Vagina (tissue), 2 donors: ENCODE measurements at regions not wholly inside any gene's neighbourhood (a gene's known extent, or its start where the extent isn't known, plus 50 kb on each side); places are given as distances from the start of the nearest gene placed in this dataset.

ENCODE experiments used
- DNase-seq, 2 donors: peaks; one replicate each; pipeline ENCODE4 v3.0.0-alpha.2; 2017; ENCODE audit errors: extremely low spot score in 2 of 2
- H3K27ac ChIP-seq: fragments of 200-600 bp; sonication (generic); one replicate; pipeline ENCODE4 v1.5.1; 2019
- H3K27me3 ChIP-seq: fragments of 200-600 bp; sonication (generic); one replicate; pipeline ENCODE4 v1.5.1; 2019
- H3K36me3 ChIP-seq, 2 donors: fragments of 200-600 bp; sonication (generic); one replicate each; pipeline ENCODE4 v1.5.1; 2017 to 2019
- H3K4me1 ChIP-seq: fragments of 200-600 bp; sonication (generic); one replicate; pipeline ENCODE4 v1.5.1; 2019
- H3K4me3 ChIP-seq, 2 donors: fragments of 200-600 bp; sonication (generic); 1 replicate in 1 of 2; 2 replicates in 1 of 2; pipeline ENCODE4 v1.5.1; 2016 to 2019
- H3K9me3 ChIP-seq: fragments of 200-600 bp; sonication (generic); one replicate; pipeline ENCODE4 v1.5.1; 2019
- POLR2A ChIP-seq, 2 donors: fragments of 450-650 bp; IDR thresholded peaks; one replicate each; pipeline ENCODE4 v1.6.1; 2017; ENCODE audit warnings: antibody characterized with exemption in 2 of 2, mild to moderate bottlenecking in 2 of 2, moderate library complexity in 2 of 2
- POLR2AphosphoS5 ChIP-seq, 2 donors: sonication (generic); formaldehyde crosslinking; IDR thresholded peaks; one replicate each; pipeline ENCODE4 v1.9.0; 2017; ENCODE audit warnings: antibody characterized with exemption in 2 of 2, mild to moderate bottlenecking in 2 of 2, low read depth in 1 of 2; ENCODE audit not compliant: insufficient read depth in 1 of 2
- intact Hi-C: fragments of 100-400 bp; cut with DNase I; formaldehyde crosslinking; loops from one replicate; pipeline ENCODE4 v1.15.1; 2023
- TF ChIP-seq, protein P1 (sequence below), 3 experiments: fragments of 450-650 bp in 2 of 3; fragments of 200-600 bp in 1 of 3; sonication (generic) in 1 of 3; IDR thresholded peaks; one replicate each; pipeline ENCODE4 v1.5.1; 2017 to 2019; ENCODE audit warnings: antibody characterized with exemption in 3 of 3, mild to moderate bottlenecking in 2 of 3, moderate library complexity in 2 of 3

DNA sequence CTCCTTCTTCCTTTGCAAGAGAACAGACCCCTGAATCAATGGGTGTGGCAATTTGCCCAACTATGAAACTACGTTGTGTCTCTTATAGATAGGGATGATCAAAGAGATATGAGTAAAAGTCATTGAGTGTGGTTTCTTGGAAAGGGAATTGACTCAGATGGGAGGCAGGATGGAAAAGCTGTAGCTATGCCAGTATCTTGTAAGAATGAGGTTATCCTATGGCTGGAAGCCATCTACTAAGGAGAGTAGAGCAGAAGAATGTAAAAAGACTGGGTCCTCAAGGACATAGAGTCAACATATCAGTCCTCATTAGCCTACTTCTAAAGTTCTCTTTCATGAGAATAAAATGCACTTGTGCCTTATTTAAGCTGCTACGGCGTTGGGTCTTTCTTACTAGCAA lies 78.9 kb upstream of the POU2AF2 start:
- H3K27me3 ChIP-seq, result no peaks in the 10 kb centered on the region
- no peaks in the 10 kb centered on the region for H3K9me3 ChIP-seq
- intact Hi-C loops, result no loop called here
- no peak for DNase-seq
- no peak overlapping the region for H3K27ac ChIP-seq
- H3K4me3 ChIP-seq, result no peak overlapping the region
- TF ChIP-seq, protein P1, sequence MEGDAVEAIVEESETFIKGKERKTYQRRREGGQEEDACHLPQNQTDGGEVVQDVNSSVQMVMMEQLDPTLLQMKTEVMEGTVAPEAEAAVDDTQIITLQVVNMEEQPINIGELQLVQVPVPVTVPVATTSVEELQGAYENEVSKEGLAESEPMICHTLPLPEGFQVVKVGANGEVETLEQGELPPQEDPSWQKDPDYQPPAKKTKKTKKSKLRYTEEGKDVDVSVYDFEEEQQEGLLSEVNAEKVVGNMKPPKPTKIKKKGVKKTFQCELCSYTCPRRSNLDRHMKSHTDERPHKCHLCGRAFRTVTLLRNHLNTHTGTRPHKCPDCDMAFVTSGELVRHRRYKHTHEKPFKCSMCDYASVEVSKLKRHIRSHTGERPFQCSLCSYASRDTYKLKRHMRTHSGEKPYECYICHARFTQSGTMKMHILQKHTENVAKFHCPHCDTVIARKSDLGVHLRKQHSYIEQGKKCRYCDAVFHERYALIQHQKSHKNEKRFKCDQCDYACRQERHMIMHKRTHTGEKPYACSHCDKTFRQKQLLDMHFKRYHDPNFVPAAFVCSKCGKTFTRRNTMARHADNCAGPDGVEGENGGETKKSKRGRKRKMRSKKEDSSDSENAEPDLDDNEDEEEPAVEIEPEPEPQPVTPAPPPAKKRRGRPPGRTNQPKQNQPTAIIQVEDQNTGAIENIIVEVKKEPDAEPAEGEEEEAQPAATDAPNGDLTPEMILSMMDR (IDR thresholded peaks at IDR 0.05), result no peak
- no peak for TF ChIP-seq POLR2A (IDR thresholded peaks at IDR 0.05)
- TF ChIP-seq POLR2AphosphoS5 (IDR thresholded peaks at IDR 0.05; ENCODE audit: insufficient read depth in 1 of 2, low read depth in 1 of 2), result no peak
- no peaks in the 10 kb centered on the region for H3K4me1 ChIP-seq
- no peaks in the 10 kb centered on the region for H3K36me3 ChIP-seq

DNA sequence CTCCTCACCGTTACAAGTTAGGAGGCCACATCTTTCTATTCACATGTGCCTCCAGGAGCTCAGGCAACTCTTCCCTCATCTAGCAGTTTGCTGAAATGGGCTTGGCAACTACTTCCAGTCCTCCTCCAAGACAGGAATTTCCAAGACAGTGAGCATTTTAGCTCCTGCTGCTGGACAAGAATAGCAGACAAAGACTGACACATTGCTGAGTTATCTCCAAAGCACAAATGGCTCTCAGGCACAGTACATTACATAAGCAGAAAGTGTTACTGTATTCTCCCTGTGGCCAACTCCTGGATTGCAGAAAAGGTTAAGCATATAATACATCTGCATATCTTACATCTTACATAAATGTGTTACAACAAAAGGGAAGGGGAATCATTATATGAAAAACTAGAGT lies 83.2 kb upstream of the POU2AF2 start:
- H3K9me3 ChIP-seq, result no peaks in the 10 kb centered on the region
- intact Hi-C loops, result no loop called here
- H3K4me1 ChIP-seq, result no peaks in the 10 kb centered on the region
- no peak for DNase-seq
- no peak overlapping the region for H3K27ac ChIP-seq
- TF ChIP-seq, protein P1 (IDR thresholded peaks at IDR 0.05), result no peak
- TF ChIP-seq POLR2A (IDR thresholded peaks at IDR 0.05) (no peak), POLR2AphosphoS5 (IDR thresholded peaks at IDR 0.05; ENCODE audit: insufficient read depth in 1 of 2, low read depth in 1 of 2) (no peak)
- H3K36me3 ChIP-seq, result no peaks in the 10 kb centered on the region
- H3K4me3 ChIP-seq, result no peak overlapping the region
- H3K27me3 ChIP-seq, result no peaks in the 10 kb centered on the region

DNA sequence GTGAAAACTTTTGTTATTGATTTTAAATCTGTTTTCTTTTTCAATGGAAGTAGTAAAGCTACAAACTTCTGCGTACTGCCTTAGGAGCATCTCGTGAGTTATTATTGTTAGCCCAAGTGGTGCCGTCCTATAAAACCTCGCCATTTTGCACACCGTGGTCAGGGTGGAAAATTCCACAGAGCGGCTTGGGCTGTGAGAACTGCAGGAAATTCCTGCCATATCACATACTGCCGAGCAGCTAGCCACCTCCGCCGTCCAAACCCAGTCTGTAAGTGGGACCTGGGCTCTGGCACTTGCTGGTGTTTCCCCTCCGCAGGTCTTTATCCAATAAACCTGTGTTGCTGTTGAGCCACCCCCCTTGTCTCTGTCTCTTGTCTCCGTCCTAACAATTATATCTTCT lies 88.0 kb upstream of the POU2AF2 start:
- TF ChIP-seq, protein P1 (IDR thresholded peaks at IDR 0.05), result no peak
- TF ChIP-seq POLR2AphosphoS5 (IDR thresholded peaks at IDR 0.05; ENCODE audit: insufficient read depth in 1 of 2, low read depth in 1 of 2), result no peak
- no peak for TF ChIP-seq POLR2A (IDR thresholded peaks at IDR 0.05)
- intact Hi-C loops, result no loop called here
- Histone ChIP-seq H3K9me3 (no peaks in the 10 kb centered on the region), H3K36me3 (no peaks in the 10 kb centered on the region), H3K27me3 (no peaks in the 10 kb centered on the region), H3K4me1 (no peaks in the 10 kb centered on the region), H3K4me3 (no peak overlapping the region), H3K27ac (no peak overlapping the region)
- DNase-seq, result no peak

DNA sequence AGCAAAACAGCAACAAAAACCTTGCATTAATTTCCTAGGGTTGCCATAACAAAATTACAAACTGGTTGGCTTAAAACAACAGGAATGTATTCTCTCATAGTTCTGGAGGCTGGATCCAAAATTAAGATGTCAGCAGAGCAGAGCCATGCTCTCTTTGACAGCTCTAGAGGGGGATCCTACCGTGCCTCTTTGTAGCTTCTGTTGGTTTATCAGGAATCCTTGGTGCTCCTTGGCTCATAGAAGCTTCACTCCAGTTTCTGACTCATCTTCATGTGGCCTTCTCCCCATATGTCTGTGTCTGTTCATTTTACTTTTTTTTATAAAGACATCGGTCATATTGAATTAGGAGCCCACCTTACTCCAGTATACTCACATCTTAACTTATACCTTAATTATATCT lies 90.5 kb upstream of the POU2AF2 start:
- no peaks in the 10 kb centered on the region for H3K36me3 ChIP-seq
- H3K27me3 ChIP-seq, result no peaks in the 10 kb centered on the region
- no peaks in the 10 kb centered on the region for H3K9me3 ChIP-seq
- DNase-seq, result no peak
- TF ChIP-seq POLR2AphosphoS5 (IDR thresholded peaks at IDR 0.05; ENCODE audit: insufficient read depth in 1 of 2, low read depth in 1 of 2) (no peak), POLR2A (IDR thresholded peaks at IDR 0.05) (no peak)
- TF ChIP-seq, protein P1 (IDR thresholded peaks at IDR 0.05), result no peak
- H3K4me3 ChIP-seq, result no peak overlapping the region
- intact Hi-C loops, result no loop called here
- H3K4me1 ChIP-seq, result no peaks in the 10 kb centered on the region
- H3K27ac ChIP-seq, result no peak overlapping the region

DNA sequence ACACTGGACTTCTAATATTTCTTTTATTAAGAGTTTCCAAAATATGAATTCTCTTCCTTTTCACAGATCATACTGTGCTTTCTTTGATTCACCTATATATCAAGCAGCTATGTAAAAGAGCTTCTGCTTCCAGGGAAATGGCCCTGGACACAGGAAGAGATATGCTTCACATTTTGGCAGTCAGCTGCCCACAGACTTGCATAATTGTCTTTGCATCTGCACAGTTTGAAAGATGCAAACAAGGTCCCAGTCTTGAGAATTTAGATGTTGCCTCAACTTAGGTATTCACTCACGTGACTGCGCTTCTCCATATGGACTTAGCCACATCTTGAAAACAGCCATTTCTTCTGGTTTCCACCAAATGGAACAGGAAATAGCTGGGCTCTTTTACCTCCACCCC lies 92.3 kb upstream of the POU2AF2 start:
- TF ChIP-seq POLR2AphosphoS5 (IDR thresholded peaks at IDR 0.05; ENCODE audit: insufficient read depth in 1 of 2, low read depth in 1 of 2) (no peak), POLR2A (IDR thresholded peaks at IDR 0.05) (no peak)
- TF ChIP-seq, protein P1 (IDR thresholded peaks at IDR 0.05), result no peak
- no peak overlapping the region for H3K4me3 ChIP-seq
- no peaks in the 10 kb centered on the region for H3K27me3 ChIP-seq
- H3K9me3 ChIP-seq, result no peaks in the 10 kb centered on the region
- intact Hi-C loops, result no loop called here
- H3K27ac ChIP-seq, result no peak overlapping the region
- peaks cover under 1% of the 10 kb centered on the region for H3K4me1 ChIP-seq
- DNase-seq, result no peak
- no peaks in the 10 kb centered on the region for H3K36me3 ChIP-seq
